AG09309 (cell line): ENCODE measurements at regions not wholly inside any gene's neighbourhood (a gene's known extent, or its start where the extent isn't known, plus 50 kb on each side); places are given as distances from the start of the nearest gene placed in this dataset.

Experiments
- DNase-seq: peaks from one replicate; pipeline ENCODE4 v3.0.0-alpha.2; 2010; ENCODE audit warnings: low read depth
- H3K4me3 ChIP-seq: 2 replicates; pipeline ENCODE4 v1.5.1; 2011; ENCODE audit warnings: mild to moderate bottlenecking, low read depth, low read length, moderate library complexity; ENCODE audit not compliant: control insufficient read depth
- TF ChIP-seq, protein P1 (sequence below): IDR thresholded peaks from 2 replicates; pipeline ENCODE4 v1.5.1; 2011; ENCODE audit warnings: mild to moderate bottlenecking, low read depth, low read length, inconsistent platforms; ENCODE audit not compliant: insufficient read depth, control insufficient read depth; ENCODE audit errors: missing control alignments

DNA sequence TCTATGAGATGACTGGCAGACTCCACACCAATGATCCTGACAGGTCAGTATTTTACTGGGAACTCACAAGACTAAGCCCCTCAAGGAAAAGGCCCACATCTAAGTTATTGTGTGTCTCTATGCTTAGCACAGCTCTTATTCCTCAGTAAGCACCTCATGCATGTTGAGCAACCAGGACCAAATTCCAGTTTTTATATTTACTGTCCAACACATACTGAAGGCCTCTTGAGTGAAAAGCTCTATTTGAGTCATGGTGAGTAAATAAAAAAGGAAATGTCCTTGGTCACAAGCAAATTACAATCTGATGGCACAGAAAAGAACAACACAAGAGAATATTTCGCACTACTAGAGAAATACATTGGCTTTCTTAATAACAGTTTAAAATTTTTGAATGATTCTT, 87.9 kb upstream of the ETAA1 start:
- DNase-seq: no peak
- no peak overlapping the region for H3K4me3 ChIP-seq
- TF ChIP-seq, protein P1, sequence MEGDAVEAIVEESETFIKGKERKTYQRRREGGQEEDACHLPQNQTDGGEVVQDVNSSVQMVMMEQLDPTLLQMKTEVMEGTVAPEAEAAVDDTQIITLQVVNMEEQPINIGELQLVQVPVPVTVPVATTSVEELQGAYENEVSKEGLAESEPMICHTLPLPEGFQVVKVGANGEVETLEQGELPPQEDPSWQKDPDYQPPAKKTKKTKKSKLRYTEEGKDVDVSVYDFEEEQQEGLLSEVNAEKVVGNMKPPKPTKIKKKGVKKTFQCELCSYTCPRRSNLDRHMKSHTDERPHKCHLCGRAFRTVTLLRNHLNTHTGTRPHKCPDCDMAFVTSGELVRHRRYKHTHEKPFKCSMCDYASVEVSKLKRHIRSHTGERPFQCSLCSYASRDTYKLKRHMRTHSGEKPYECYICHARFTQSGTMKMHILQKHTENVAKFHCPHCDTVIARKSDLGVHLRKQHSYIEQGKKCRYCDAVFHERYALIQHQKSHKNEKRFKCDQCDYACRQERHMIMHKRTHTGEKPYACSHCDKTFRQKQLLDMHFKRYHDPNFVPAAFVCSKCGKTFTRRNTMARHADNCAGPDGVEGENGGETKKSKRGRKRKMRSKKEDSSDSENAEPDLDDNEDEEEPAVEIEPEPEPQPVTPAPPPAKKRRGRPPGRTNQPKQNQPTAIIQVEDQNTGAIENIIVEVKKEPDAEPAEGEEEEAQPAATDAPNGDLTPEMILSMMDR: no peak

GRCh38 chr2:67311536-67311935, 85.6 kb upstream of the ETAA1 start:
- no peak overlapping the region for H3K4me3 ChIP-seq
- DNase-seq: peak; percentile 42
- TF ChIP-seq, protein P1: no peak

GRCh38 chr2:67312871-67313270, 84.3 kb upstream of the ETAA1 start:
- TF ChIP-seq, protein P1: no peak
- no peak for DNase-seq
- no peak overlapping the region for H3K4me3 ChIP-seq

GRCh38 chr2:67313536-67313935, 83.6 kb upstream of the ETAA1 start:
- TF ChIP-seq, protein P1: no peak
- DNase-seq: no peak
- no peak overlapping the region for H3K4me3 ChIP-seq

DNA sequence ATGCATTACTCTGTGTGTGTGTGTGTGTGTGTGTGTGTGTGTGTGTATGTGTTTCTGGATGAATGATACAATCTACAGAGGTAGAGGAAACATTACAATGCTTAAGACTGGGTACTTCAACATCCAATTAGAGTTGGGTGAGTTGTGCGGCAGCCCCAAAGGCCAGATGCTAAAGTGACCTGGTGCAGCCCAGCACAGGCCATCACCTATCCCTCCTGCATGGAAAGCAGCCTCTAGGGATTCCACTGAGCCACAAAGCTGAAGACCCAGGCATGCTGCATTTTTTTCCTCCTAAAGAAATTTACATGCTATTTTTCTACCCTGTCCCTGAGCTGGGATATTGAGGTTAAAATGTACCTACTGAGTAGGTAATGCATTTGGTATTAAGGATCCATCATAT, 79.1 kb upstream of the ETAA1 start:
- TF ChIP-seq, protein P1: no peak
- no peak for DNase-seq
- no peak overlapping the region for H3K4me3 ChIP-seq

GRCh38 chr2:67318563-67318962, 78.6 kb upstream of the ETAA1 start:
- TF ChIP-seq, protein P1: no peak
- H3K4me3 ChIP-seq: no peak overlapping the region
- no peak for DNase-seq

GRCh38 chr2:67318993-67319481, 78.1 kb upstream of the ETAA1 start:
- no peak overlapping the region for H3K4me3 ChIP-seq
- TF ChIP-seq, protein P1: no peak
- DNase-seq: no peak
